Hypothalamus (tissue), 51 donors: ENCODE measurements at regions not wholly inside any gene's neighbourhood (a gene's known extent, or its start where the extent isn't known, plus 50 kb on each side); places are given as distances from the start of the nearest gene placed in this dataset.
"Not testable (repeated sequence)": the region's sequence is repeated elsewhere in the genome, so short reads cannot be mapped to it uniquely, and the experiment has no call there.

Source experiments
- DNase-seq, 51 donors: peaks; one replicate each; lab custom pipeline; 2025; lab: John Stamatoyannopoulos, UW

- no peak for DNase-seq
Measured at GRCh38 chr7:32659853-32660252, 164.6 kb downstream of the AVL9 start.

DNA sequence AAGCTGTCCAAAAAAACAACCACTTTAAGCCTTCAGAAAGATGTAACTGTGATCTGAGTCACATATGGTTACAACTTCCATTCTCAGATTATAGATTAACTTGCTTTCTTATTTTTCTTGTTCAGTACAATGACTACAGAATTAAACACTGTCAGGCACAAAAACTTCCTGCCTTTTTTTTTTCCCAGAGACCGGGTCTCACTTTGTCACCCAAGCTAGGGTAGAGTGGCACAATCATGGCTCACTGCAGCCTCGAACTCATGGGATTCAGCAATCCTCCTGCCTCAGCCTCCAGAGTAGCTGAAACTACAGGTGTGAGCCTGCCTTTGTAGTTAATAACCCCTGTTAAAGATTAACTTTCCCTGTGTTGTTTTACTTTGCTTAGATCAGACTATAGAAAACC, 163.2 kb downstream of the AVL9 start:
- DNase-seq = no peak

DNA sequence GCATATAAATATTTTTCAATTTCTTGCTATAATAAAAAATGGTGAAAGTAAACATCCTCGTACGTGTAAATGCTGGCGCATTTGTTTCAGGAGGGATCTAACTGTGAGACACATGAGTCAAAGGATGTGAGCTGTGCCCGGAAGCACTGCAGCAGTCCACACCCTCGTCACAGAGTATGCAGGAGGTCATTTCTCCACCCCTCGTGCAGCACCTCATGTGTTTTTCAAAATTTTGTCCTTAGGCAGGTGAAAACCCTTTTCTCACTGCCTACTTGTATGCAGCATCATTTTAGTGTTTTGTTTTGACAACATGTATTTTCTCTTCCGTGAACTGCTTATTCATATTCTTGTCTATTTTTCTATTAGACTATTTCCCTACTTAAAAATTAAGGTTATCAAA, 162.7 kb downstream of the AVL9 start:
- no peak for DNase-seq

DNA sequence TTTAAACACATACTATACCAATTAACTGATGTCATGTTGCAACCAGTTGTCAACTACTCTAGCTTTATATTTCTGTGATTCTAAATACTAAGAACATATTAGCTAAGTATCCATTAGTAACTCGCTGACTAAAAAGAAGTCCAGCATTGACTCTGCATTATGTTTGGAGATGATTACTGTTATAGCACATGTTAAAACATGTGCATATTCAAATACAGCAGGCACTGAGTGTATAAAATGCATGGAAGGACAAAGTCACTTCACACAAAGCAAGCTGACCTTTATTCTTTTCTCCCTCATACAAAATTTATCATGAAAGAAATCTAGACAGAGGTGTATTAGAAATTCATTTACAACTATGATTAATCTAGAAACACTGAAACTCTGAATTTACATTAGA, 159.3 kb downstream of the AVL9 start:
- not testable (repeated sequence) for DNase-seq

DNA sequence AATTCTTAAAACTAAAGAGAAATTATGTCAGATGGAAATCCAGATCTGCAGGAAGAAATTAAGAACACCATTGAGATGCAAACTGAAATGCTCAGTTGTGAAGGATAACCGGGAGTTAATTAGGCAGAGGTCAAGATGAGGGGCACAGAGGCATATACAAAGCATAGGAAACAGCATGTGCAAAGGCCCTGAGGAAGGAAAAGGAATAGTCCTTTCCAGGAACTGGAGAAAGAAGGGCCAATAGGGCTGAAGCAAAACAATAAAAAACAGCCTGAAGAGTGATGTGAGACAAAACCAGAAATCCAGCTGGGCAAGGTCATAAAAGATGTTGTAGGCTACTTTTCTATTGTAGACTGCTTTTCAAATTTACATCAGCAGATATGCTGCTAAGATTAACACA, 155.1 kb downstream of the AVL9 start:
- DNase-seq = not testable (repeated sequence)

DNA sequence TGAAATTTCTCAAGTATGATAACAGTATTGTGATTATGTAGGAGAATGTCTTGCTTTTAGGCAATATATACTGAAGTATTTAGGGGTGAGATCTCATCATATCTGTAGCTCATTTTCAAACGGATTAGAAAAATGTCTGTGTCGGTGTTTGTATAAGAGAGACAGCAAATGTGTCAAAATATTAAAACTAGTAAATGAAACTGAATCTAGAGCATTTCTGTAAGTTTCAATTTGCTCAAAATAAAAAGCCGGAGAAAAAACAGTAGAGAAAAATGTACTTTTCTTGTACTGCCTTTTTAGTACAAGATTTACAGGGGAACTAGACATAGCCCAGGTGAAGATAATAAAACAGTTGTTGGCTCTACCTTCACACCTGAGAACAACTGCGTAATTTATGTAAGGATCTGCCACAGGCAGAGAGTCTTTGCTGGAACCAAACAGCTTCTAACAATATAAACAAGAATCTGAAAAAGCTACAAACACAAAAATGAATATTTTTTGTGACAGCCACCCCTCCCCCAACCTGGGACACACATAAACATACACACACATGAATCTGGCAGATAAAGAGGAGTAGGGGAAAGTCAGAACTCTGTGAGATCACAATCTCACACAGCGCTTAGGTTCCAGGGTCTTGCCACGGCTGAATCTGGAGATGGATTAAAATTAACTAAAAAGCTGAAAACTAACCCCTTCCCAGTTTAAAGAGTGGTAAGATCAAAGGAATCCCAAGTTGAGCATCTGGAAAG, 153.3 kb downstream of the AVL9 start:
- no peak for DNase-seq

DNA sequence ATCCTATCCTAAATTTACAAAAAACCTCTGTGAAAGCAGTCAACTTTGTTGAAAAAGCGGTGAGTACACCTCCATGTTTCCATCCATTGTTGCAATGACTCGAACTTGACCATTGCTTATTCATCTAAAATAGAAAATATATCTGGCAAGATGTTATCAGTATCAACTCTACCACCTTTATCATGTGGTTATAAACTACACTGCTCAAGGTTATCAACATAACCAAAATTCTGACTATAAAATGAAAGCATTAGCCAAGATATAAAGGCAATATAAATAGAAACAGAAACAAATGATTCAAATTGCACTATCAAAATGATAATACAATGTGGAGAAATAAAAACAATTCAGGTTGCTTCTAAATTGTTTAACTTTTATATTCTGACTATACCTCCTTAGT, 150.0 kb downstream of the AVL9 start:
- not testable (repeated sequence) for DNase-seq

DNA sequence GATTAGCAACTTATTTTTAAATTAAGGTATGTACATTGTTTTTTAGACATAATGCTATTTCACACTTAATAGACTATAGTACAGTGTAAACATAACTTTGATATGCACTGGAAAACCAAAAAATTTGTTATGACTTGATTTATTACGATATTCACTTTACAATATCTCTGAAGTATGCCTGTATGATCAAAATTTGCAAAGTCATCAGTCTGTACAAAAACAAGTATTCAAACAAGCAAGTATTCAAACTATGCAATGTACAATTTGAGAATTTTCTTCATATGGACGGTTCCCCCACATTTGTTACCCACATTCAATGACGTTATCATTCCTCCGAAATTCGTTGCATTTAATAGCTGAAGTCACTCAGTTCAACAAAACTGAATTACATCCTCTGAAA, 147.9 kb downstream of the AVL9 start:
- no peak for DNase-seq

DNA sequence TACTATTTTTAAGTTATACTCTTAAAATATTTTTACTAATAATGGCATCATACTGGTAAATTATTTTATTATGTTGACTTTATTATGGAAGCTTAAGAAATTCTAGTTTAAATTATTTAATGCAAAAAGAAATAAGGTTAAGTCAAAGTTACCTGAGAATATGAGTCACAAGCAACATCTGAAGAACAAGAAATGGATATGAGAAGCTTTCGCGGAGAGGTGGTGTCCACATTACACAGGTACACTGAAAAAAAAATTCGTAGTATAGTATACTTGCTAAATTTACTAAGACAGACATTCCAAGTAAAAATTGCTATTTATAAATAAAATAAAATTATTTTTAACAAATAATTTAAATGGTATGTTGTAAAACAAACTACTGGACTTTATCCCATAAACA, 143.8 kb downstream of the AVL9 start:
- no peak for DNase-seq

- DNase-seq = not testable (repeated sequence)
Measured at GRCh38 chr7:32638479-32639121, 143.3 kb downstream of the AVL9 start.
